GM12878 (cell line): ENCODE measurements at regions not wholly inside any gene's neighbourhood (a gene's known extent, or its start where the extent isn't known, plus 50 kb on each side); places are given as distances from the start of the nearest gene placed in this dataset.

ENCODE experiments used
- ATAC-seq: fragments of 200-7000 bp; cut with Tn5 transposase; 3 replicates; pipeline ENCODE4 v1.9.1; 2020; ENCODE audit warnings: mild to moderate bottlenecking, moderate library complexity
- BruUV-seq: library from RNA; stranded (reverse); fragments of 400-500 nt; replicated peaks from 2 replicates; lab custom pipeline; 2021; lab: Mats Ljungman, UMichigan
- CTCF ChIA-PET: fragments of 300-600 bp; sonication (Branson Sonifier 250); formaldehyde crosslinking; extraction: SDS; loops from one replicate; lab custom pipeline; 2021; ENCODE audit warnings: inconsistent platforms; lab: Yijun Ruan, JAX
- POLR2A ChIA-PET: fragments of 350-600 bp; formaldehyde crosslinking; extraction: SDS; loops from one replicate; lab custom pipeline; 2021; ENCODE audit warnings: inconsistent platforms; lab: Charles Lee
- RAD21 ChIA-PET: fragments of 300-600 bp; sonication (Branson Sonifier 250); formaldehyde crosslinking; loops from one replicate; lab custom pipeline; 2023; ENCODE audit warnings: antibody characterized with exemption; ENCODE audit not compliant: unreplicated experiment; lab: Charles Lee
- SMC1A ChIA-PET: fragments of 300-600 bp; sonication (Branson Sonifier 250); formaldehyde crosslinking; loops from one replicate; lab custom pipeline; 2023; ENCODE audit not compliant: unreplicated experiment, uncharacterized antibody; lab: Charles Lee
- DNase-seq: peaks from one replicate; pipeline ENCODE4 v3.0.0-alpha.2; 2011; ENCODE audit warnings: low read depth, low spot score
- FAIRE-seq: peaks from 3 replicates; lab custom pipeline; 2011; peaks lifted over from hg19 to GRCh38; lab: Jason Lieb, UNC
- H2AFZ ChIP-seq: 2 replicates; pipeline ENCODE4 v1.6.0; 2011; ENCODE audit warnings: low read depth, low read length, control low read depth; ENCODE audit not compliant: control insufficient read depth
- H3K27ac ChIP-seq: 2 replicates; pipeline ENCODE4 v1.5.1; 2011; ENCODE audit warnings: control low read depth; ENCODE audit not compliant: control insufficient read depth, insufficient read depth
- H3K27me3 ChIP-seq, 2 experiments: replicated peaks in 1 of 2; 2 replicates each; pipeline versions ENCODE4 v1.6.0 to v1.6.1; 2011; ENCODE audit warnings: low read length in 1 of 2; ENCODE audit not compliant: control insufficient read depth in 2 of 2, insufficient read depth in 2 of 2
- H3K36me3 ChIP-seq, 2 experiments: 2 replicates each; pipeline ENCODE4 v1.5.1; 2011; ENCODE audit warnings: low read length in 1 of 2; ENCODE audit not compliant: control insufficient read depth in 2 of 2, insufficient read depth in 2 of 2
- H3K4me1 ChIP-seq: 2 replicates; pipeline ENCODE4 v1.6.1; 2011; ENCODE audit warnings: mild to moderate bottlenecking, low read length, moderate library complexity, mixed read lengths; ENCODE audit not compliant: control insufficient read depth, insufficient read depth
- H3K4me2 ChIP-seq: 2 replicates; pipeline ENCODE4 v1.6.0; 2011; ENCODE audit warnings: control low read depth; ENCODE audit not compliant: control insufficient read depth, insufficient read depth
- H3K4me3 ChIP-seq: fragments of 200-600 bp; sonication (generic); 2 replicates; pipeline ENCODE4 v1.5.1; 2016
- H3K79me2 ChIP-seq: 2 replicates; pipeline ENCODE4 v1.6.0; 2011; ENCODE audit warnings: low read length; ENCODE audit not compliant: control insufficient read depth, insufficient read depth
- H3K9ac ChIP-seq: 2 replicates; pipeline ENCODE4 v1.8.0; 2011; ENCODE audit warnings: low read length, control low read depth, mixed read lengths; ENCODE audit not compliant: control insufficient read depth, insufficient read depth
- H3K9me3 ChIP-seq: replicated peaks from 3 replicates; pipeline ENCODE4 v1.5.1; 2011; ENCODE audit warnings: mild to moderate bottlenecking, low read length; ENCODE audit not compliant: control insufficient read depth, insufficient read depth
- H4K20me1 ChIP-seq: 2 replicates; pipeline ENCODE4 v1.6.0; 2011; ENCODE audit not compliant: control insufficient read depth, insufficient read depth
- EP300 ChIP-seq, 2 experiments: fragments of 150-350 bp in 1 of 2; IDR thresholded peaks; 2 replicates each; pipeline ENCODE4 v1.6.1; 2011 to 2012; ENCODE audit warnings: low read depth in 2 of 2, low read length in 2 of 2, borderline replicate concordance in 1 of 2, improper control_type of control experiment in 1 of 2, inconsistent platforms in 1 of 2; ENCODE audit not compliant: control insufficient read depth in 1 of 2
- ETV6 ChIP-seq, 2 experiments: fragments of 450-650 bp in 1 of 2; IDR thresholded peaks in 1 of 2; conservative IDR thresholded peaks in 1 of 2; 2 replicates each; pipeline ENCODE4 v1.6.1; 2014; ENCODE audit warnings: antibody characterized with exemption in 1 of 2, borderline replicate concordance in 1 of 2, low read depth in 1 of 2, mild to moderate bottlenecking in 1 of 2, moderate library complexity in 1 of 2
- HDAC2 ChIP-seq: fragments of 200-600 bp; sonication (generic); IDR thresholded peaks from 2 replicates; pipeline ENCODE4 v1.6.1; 2017
- IRF4 ChIP-seq: IDR thresholded peaks from 2 replicates; pipeline ENCODE4 v1.6.1; 2011; ENCODE audit warnings: low read depth, low read length
- POLR2AphosphoS2 ChIP-seq: IDR thresholded peaks from 2 replicates; pipeline ENCODE4 v1.6.1; 2011; ENCODE audit warnings: low read depth, mild to moderate bottlenecking, low read length, improper control_type of control experiment, moderate library complexity
- POLR2AphosphoS5 ChIP-seq: IDR thresholded peaks from 2 replicates; pipeline ENCODE4 v1.6.1; 2011; ENCODE audit warnings: mild to moderate bottlenecking, low read length, inconsistent platforms
- RAD21 ChIP-seq: IDR thresholded peaks from 2 replicates; pipeline ENCODE4 v1.6.1; 2011; ENCODE audit warnings: mild to moderate bottlenecking, low read depth, low read length, moderate library complexity; ENCODE audit not compliant: insufficient read depth
- SMARCA5 ChIP-seq: fragments of 450-650 bp; IDR thresholded peaks from 2 replicates; pipeline ENCODE4 v1.6.1; 2017; ENCODE audit warnings: mild to moderate bottlenecking
- STAT1 ChIP-seq: fragments of 450-650 bp; conservative IDR thresholded peaks from 2 replicates; pipeline ENCODE4 v1.6.1; 2014; ENCODE audit warnings: antibody characterized with exemption, mild to moderate bottlenecking
- STAT3 ChIP-seq: IDR thresholded peaks from 2 replicates; pipeline ENCODE4 v1.6.1; 2011; ENCODE audit warnings: low read depth, low read length, improper control_type of control experiment
- TCF7 ChIP-seq: IDR thresholded peaks from 2 replicates; pipeline ENCODE4 v1.6.1; 2014; ENCODE audit warnings: antibody characterized with exemption, borderline replicate concordance
- WGBS: methylation state at CpG from one replicate; pipeline ENCODE4 v1.1.6; 2016; ENCODE audit warnings: low lambda C conversion rate; ENCODE audit not compliant: insufficient replicate concordance, insufficient coverage; ENCODE audit errors: missing lambda C conversion rate; 5-methylcytosine and 5-hydroxymethylcytosine counted together
- in situ Hi-C: fragments of 300-500 bp; cut with MboI; formaldehyde crosslinking; loops from 9 replicates; pipeline ENCODE4 v1.14.3; 2018; ENCODE audit warnings: mixed read lengths
- intact Hi-C: fragments of 100-400 bp; cut with micrococcal nuclease; formaldehyde crosslinking; loops from one replicate; pipeline ENCODE4 v1.14.2; 2022; ENCODE audit not compliant: unreplicated experiment
- TF ChIP-seq, protein P1 (sequence below): fragments of 450-650 bp; IDR thresholded peaks from 2 replicates; pipeline ENCODE4 v1.6.1; 2017; ENCODE audit warnings: borderline replicate concordance
- TF ChIP-seq, protein P2 (sequence below): fragments of 150-350 bp; IDR thresholded peaks from 2 replicates; pipeline ENCODE4 v1.6.1; 2016; ENCODE audit warnings: low read depth, low read length

GRCh38 chr7:57245206-57245605 is 113.0 kb upstream of the ZNF479 start:
- SMC1A ChIA-PET = no interaction called here
- RAD21 ChIA-PET = no interaction called here
- WGBS = 39% methylated on average over 3 of the region's 4 CpGs
- no TSS peak for BruUV-seq
- ATAC-seq (no peak), FAIRE-seq (no peak), DNase-seq (no peak)
- Histone ChIP-seq H2AFZ (no peak overlapping the region), H3K4me3 (no peak overlapping the region), H4K20me1 (no peaks in the 10 kb centered on the region), H3K4me2 (no peak overlapping the region), H3K9me3 (no peaks in the 10 kb centered on the region; the same call in 2 of the 3 replicates), H3K9ac (no peak overlapping the region), H3K79me2 (no peaks in the 10 kb centered on the region), H3K4me1 (no peaks in the 10 kb centered on the region), H3K27ac (no peak overlapping the region), H3K27me3 (no peaks in the 10 kb centered on the region), H3K36me3 (no peaks in the 10 kb centered on the region)
- POLR2A ChIA-PET = no interaction called here
- in situ Hi-C loops = no loop called here
- CTCF ChIA-PET = no interaction called here
- no peak for TF ChIP-seq TCF7
- no peak for TF ChIP-seq IRF4
- no peak for TF ChIP-seq HDAC2
- no peak for TF ChIP-seq STAT1
- no peak for TF ChIP-seq POLR2AphosphoS2
- TF ChIP-seq POLR2AphosphoS5 = no peak
- TF ChIP-seq EP300 (IDR thresholded peaks at IDR 0.05; ENCODE audit: borderline replicate concordance in 1 of 2, control insufficient read depth in 1 of 2, low read depth in 2 of 2, low read length in 2 of 2) = no peak
- no peak for TF ChIP-seq STAT3
- TF ChIP-seq SMARCA5 = no peak
- TF ChIP-seq, protein P1, sequence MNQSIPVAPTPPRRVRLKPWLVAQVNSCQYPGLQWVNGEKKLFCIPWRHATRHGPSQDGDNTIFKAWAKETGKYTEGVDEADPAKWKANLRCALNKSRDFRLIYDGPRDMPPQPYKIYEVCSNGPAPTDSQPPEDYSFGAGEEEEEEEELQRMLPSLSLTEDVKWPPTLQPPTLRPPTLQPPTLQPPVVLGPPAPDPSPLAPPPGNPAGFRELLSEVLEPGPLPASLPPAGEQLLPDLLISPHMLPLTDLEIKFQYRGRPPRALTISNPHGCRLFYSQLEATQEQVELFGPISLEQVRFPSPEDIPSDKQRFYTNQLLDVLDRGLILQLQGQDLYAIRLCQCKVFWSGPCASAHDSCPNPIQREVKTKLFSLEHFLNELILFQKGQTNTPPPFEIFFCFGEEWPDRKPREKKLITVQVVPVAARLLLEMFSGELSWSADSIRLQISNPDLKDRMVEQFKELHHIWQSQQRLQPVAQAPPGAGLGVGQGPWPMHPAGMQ = no peak
- TF ChIP-seq RAD21 = no peak
- TF ChIP-seq, protein P2, sequence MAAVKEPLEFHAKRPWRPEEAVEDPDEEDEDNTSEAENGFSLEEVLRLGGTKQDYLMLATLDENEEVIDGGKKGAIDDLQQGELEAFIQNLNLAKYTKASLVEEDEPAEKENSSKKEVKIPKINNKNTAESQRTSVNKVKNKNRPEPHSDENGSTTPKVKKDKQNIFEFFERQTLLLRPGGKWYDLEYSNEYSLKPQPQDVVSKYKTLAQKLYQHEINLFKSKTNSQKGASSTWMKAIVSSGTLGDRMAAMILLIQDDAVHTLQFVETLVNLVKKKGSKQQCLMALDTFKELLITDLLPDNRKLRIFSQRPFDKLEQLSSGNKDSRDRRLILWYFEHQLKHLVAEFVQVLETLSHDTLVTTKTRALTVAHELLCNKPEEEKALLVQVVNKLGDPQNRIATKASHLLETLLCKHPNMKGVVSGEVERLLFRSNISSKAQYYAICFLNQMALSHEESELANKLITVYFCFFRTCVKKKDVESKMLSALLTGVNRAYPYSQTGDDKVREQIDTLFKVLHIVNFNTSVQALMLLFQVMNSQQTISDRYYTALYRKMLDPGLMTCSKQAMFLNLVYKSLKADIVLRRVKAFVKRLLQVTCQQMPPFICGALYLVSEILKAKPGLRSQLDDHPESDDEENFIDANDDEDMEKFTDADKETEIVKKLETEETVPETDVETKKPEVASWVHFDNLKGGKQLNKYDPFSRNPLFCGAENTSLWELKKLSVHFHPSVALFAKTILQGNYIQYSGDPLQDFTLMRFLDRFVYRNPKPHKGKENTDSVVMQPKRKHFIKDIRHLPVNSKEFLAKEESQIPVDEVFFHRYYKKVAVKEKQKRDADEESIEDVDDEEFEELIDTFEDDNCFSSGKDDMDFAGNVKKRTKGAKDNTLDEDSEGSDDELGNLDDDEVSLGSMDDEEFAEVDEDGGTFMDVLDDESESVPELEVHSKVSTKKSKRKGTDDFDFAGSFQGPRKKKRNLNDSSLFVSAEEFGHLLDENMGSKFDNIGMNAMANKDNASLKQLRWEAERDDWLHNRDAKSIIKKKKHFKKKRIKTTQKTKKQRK = no peak
- TF ChIP-seq ETV6 (conservative IDR thresholded peaks at IDR 0.05 in 1 of 2, IDR thresholded peaks at IDR 0.05 in 1 of 2; ENCODE audit: borderline replicate concordance in 1 of 2, low read depth in 1 of 2) = no peak
- intact Hi-C loops = no loop called here
